ENCODE measurements at regions not wholly inside any gene's neighbourhood (a gene's known extent, or its start where the extent isn't known, plus 50 kb on each side); places are given as distances from the start of the nearest gene placed in this dataset.

- TF ChIP-seq CTCF (conservative IDR thresholded peaks at IDR 0.05; ENCODE audit: low read length) = no peak
- peak; percentile 91 for DNase-seq (ENCODE audit: low read depth)
- peak overlapping the region; percentile 0 for H3K4me3 ChIP-seq (ENCODE audit: low read length)
These were observed 344.6 kb downstream of the RFC3 start for GRCh38 chr13:34162544-34162933.

- TF ChIP-seq CTCF (conservative IDR thresholded peaks at IDR 0.05; ENCODE audit: low read length) = no peak
- no peak for DNase-seq (ENCODE audit: low read depth)
- no peak overlapping the region for H3K4me3 ChIP-seq (ENCODE audit: low read length)
These were observed 346.6 kb downstream of the RFC3 start for GRCh38 chr13:34164582-34164981.

- DNase-seq (ENCODE audit: low read depth) = no peak
- no peak overlapping the region for H3K4me3 ChIP-seq (ENCODE audit: low read length)
- no peak for TF ChIP-seq CTCF (conservative IDR thresholded peaks at IDR 0.05; ENCODE audit: low read length)
These were observed 347.2 kb downstream of the RFC3 start for GRCh38 chr13:34165158-34165557.

DNA sequence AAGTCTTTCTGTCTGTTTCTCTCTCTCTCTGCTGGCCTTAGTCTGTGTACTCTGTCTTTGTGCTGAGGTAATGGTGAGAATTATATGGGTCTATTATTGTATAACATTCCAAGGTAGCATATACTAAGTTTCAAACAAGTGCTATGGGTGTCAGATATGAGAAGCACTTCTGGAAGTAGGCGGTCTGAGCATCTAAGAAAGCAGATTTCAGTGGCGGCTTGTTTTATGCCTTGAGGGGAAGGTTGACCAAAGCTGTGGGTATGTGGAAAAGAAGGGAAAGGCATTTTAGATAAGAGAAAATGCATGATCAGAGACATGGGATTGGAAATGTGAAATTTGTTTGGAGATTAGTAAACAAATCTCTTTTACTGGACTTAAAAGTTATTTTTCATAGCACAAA lies 348.5 kb downstream of the RFC3 start:
- TF ChIP-seq CTCF (conservative IDR thresholded peaks at IDR 0.05; ENCODE audit: low read length) = no peak
- no peak overlapping the region for H3K4me3 ChIP-seq (ENCODE audit: low read length)
- DNase-seq (ENCODE audit: low read depth) = no peak

DNA sequence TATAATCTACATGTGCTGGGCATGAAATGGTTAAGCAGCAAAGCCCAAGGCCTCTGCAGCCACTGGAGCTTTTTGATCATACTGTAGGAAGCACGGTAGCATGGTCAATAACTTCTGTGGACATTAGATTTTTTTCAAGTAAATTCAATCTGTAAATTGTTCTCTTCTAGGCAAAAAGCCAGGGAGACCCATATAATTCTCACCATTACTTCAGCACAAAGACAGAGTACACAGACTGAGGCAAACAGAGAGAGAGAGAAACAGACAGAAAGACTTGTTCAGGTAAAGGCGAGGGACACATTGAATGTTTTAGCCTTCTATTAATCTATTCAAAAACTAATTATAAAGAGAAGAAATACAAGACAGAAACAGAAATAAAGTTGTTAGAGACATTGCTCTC lies 349.4 kb downstream of the RFC3 start:
- no peak for TF ChIP-seq CTCF (conservative IDR thresholded peaks at IDR 0.05; ENCODE audit: low read length)
- no peak for DNase-seq (ENCODE audit: low read depth)
- no peak overlapping the region for H3K4me3 ChIP-seq (ENCODE audit: low read length)

GRCh38 chr13:34172048-34172447 lies 354.1 kb downstream of the RFC3 start:
- no peak overlapping the region for H3K4me3 ChIP-seq (ENCODE audit: low read length)
- peak; percentile 37 for DNase-seq (ENCODE audit: low read depth)
- TF ChIP-seq CTCF (conservative IDR thresholded peaks at IDR 0.05; ENCODE audit: low read length) = no peak

DNA sequence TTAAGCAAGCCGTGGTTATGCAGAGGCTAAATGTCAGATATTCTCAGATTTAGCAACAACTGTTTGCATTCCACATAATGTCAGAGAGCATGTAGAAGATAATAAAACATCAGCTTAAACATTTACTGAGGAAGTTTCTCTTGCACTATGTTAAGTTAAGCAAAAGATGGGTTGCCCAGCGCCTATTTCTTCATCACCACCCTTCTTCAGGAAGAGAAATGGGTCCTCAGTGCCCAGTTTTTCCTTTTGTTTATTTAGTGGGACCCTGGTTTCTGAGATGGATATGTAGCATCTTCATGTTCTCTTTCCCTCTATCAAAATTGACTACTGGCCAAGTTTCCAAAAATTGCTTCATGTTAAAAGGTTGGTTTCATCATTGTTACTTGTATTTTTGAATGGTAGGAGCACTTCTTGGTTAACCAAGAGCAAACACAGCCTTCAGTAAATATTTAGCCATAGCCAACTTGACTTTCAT lies 356.8 kb downstream of the RFC3 start:
- H3K4me3 ChIP-seq (ENCODE audit: low read length) = no peak overlapping the region
- DNase-seq (ENCODE audit: low read depth) = peak; percentile 91
- no peak for TF ChIP-seq CTCF (conservative IDR thresholded peaks at IDR 0.05; ENCODE audit: low read length)

Measured in AG10803 (cell line).